B cell (primary cell): ENCODE measurements at regions not wholly inside any gene's neighbourhood (a gene's known extent, or its start where the extent isn't known, plus 50 kb on each side); places are given as distances from the start of the nearest gene placed in this dataset.

Source experiments
- ATAC-seq: fragments of 200-7000 bp; cut with Tn5 transposase; one replicate; pipeline ENCODE4 v1.10.0; 2021; ENCODE audit warnings: low read depth, mild to moderate bottlenecking, moderate number of reproducible peaks, moderate library complexity
- CTCF ChIA-PET: fragments of 350-600 bp; sonication (Branson Sonifier 250); formaldehyde crosslinking; loops from one replicate; lab custom pipeline; 2021; ENCODE audit warnings: antibody characterized with exemption, inconsistent platforms; lab: Charles Lee
- POLR2A ChIA-PET: fragments of 350-600 bp; sonication (Branson Sonifier 250); formaldehyde crosslinking; loops from one replicate; lab custom pipeline; 2021; ENCODE audit warnings: antibody characterized with exemption; lab: Charles Lee
- DNase-seq: peaks from one replicate; pipeline ENCODE4 v3.0.0; 2013
- H2AFZ ChIP-seq: 2 replicates; pipeline ENCODE4 v1.6.1; 2012; ENCODE audit warnings: mild to moderate bottlenecking, low read depth, low read length; ENCODE audit not compliant: insufficient read depth, poor library complexity, severe bottlenecking
- H3K27ac ChIP-seq, 2 donors: 1 replicate in 1 of 2; 2 replicates in 1 of 2; pipeline ENCODE4 v1.5.1; 2012 to 2013; ENCODE audit warnings: low read length in 2 of 2, mild to moderate bottlenecking in 2 of 2, moderate library complexity in 1 of 2
- H3K27me3 ChIP-seq, 4 experiments: fragments of 200-600 bp in 1 of 4; sonication (generic) in 1 of 4; replicated peaks in 1 of 4; 1 replicate in 2 of 4; 2 replicates in 2 of 4; pipeline versions ENCODE4 v1.6.1 to v1.7.0; 2013 to 2016; ENCODE audit warnings: low read length in 3 of 4, mild to moderate bottlenecking in 2 of 4, mixed read lengths in 1 of 4, moderate library complexity in 1 of 4; ENCODE audit not compliant: insufficient read depth in 4 of 4, control insufficient read depth in 3 of 4; ENCODE audit errors: control extremely low read depth in 1 of 4
- H3K36me3 ChIP-seq, 2 experiments: replicated peaks in 1 of 2; 1 replicate in 1 of 2; 2 replicates in 1 of 2; pipeline versions ENCODE4 v1.6.1 to v1.7.1; 2013; ENCODE audit warnings: low read length in 1 of 2; ENCODE audit not compliant: insufficient read depth in 2 of 2, control insufficient read depth in 1 of 2; ENCODE audit errors: control extremely low read depth in 1 of 2, extremely low read depth in 1 of 2
- H3K4me1 ChIP-seq, 2 donors: fragments of 200-600 bp in 1 of 2; sonication (generic) in 1 of 2; 1 replicate in 1 of 2; 2 replicates in 1 of 2; pipeline versions ENCODE4 v1.5.1 to v1.6.1; 2013 to 2017; ENCODE audit warnings: low read length in 2 of 2; ENCODE audit not compliant: control insufficient read depth in 2 of 2, insufficient read depth in 2 of 2
- H3K4me2 ChIP-seq: replicated peaks from 2 replicates; pipeline ENCODE3; 2012; ENCODE audit warnings: mild to moderate bottlenecking, low read depth, low read length; ENCODE audit not compliant: poor library complexity, severe bottlenecking
- H3K4me3 ChIP-seq, 5 experiments: fragments of 200-600 bp in 1 of 5; sonication (generic) in 1 of 5; 1 replicate in 3 of 5; 2 replicates in 2 of 5; pipeline versions ENCODE4 v1.5.1 to v1.7.0; 2011 to 2016; ENCODE audit warnings: low read length in 4 of 5, mild to moderate bottlenecking in 4 of 5, low read depth in 2 of 5, control low read depth in 1 of 5, moderate library complexity in 1 of 5; ENCODE audit not compliant: insufficient read depth in 1 of 5; ENCODE audit errors: control extremely low read depth in 1 of 5, extremely low read depth in 1 of 5
- H3K79me2 ChIP-seq: fragments of 200-600 bp; sonication (generic); one replicate; pipeline ENCODE4 v1.6.0; 2016; ENCODE audit warnings: low read length; ENCODE audit not compliant: control insufficient read depth, insufficient read depth
- H3K9ac ChIP-seq: fragments of 200-600 bp; sonication (generic); 2 replicates; pipeline ENCODE4 v1.6.1; 2017; ENCODE audit warnings: mild to moderate bottlenecking, low read length, moderate library complexity
- H3K9me3 ChIP-seq, 3 donors: one replicate each; pipeline versions ENCODE4 v1.6.1 to v1.7.1; 2013; ENCODE audit warnings: low read length in 2 of 3; ENCODE audit not compliant: control insufficient read depth in 2 of 3, insufficient read depth in 1 of 3; ENCODE audit errors: control extremely low read depth in 1 of 3
- H4K20me1 ChIP-seq: 2 replicates; pipeline ENCODE4 v1.6.0; 2012; ENCODE audit warnings: mild to moderate bottlenecking, low read length; ENCODE audit not compliant: insufficient read depth, control insufficient read depth, poor library complexity, severe bottlenecking
- H3K27ac Mint-ChIP-seq: one replicate; pipeline ENCODE4 v1.8.0; 2021; ENCODE audit warnings: mixed read lengths
- H3K27me3 Mint-ChIP-seq: one replicate; pipeline ENCODE4 v1.8.0; 2021; ENCODE audit warnings: mixed read lengths
- H3K4me1 Mint-ChIP-seq: one replicate; pipeline ENCODE4 v1.8.0; 2021; ENCODE audit warnings: mixed read lengths
- H3K4me3 Mint-ChIP-seq: one replicate; pipeline ENCODE4 v1.8.0; 2021; ENCODE audit warnings: mixed read lengths
- H3K9me3 Mint-ChIP-seq: one replicate; pipeline ENCODE4 v1.8.0; 2022; ENCODE audit warnings: mixed read lengths; ENCODE audit not compliant: insufficient read depth
- EZH2 ChIP-seq: IDR thresholded peaks from 2 replicates; pipeline ENCODE4 v1.6.1; 2012; ENCODE audit warnings: borderline replicate concordance, low read depth, mild to moderate bottlenecking, moderate library complexity, low read length; ENCODE audit not compliant: insufficient read depth, poor library complexity, severe bottlenecking
- WGBS: methylation state at CpG from one replicate; pipeline ENCODE4 v1.1.5; 2013; ENCODE audit warnings: missing lambda C conversion rate; ENCODE audit not compliant: insufficient coverage; 5-methylcytosine and 5-hydroxymethylcytosine counted together
- intact Hi-C: fragments of 100-400 bp; cut with micrococcal nuclease; formaldehyde crosslinking; loops from one replicate; pipeline ENCODE4 v1.10.0; 2022
- TF ChIP-seq, protein P1 (sequence below): fragments of 200-600 bp; IDR thresholded peaks from one replicate; pipeline ENCODE4 v1.8.0; 2022; ENCODE audit warnings: antibody characterized with exemption, mild to moderate bottlenecking

GRCh38 chr7:67426654-67427053 lies 430.0 kb downstream of the TYW1 start:
- ChIA-PET POLR2A (no interaction called here), CTCF (no interaction called here)
- Histone ChIP-seq H3K4me2 (no peak overlapping the region), H2AFZ (no peak overlapping the region), H3K4me3 (no peak overlapping the region), H3K4me1 (no peaks in the 10 kb centered on the region), H3K9me3 (peaks cover 0 to 3% (median 0%) of the 10 kb centered on the region in 3 donors), H3K79me2 (no peaks in the 10 kb centered on the region), H3K36me3 (no peaks in the 10 kb centered on the region), H3K9ac (no peak overlapping the region), H4K20me1 (no peaks in the 10 kb centered on the region), H3K27ac (no peak overlapping the region), H3K27me3 (no peaks in the 10 kb centered on the region)
- Mint-ChIP-seq H3K4me1 (no peaks in the 10 kb centered on the region), H3K9me3 (no peaks in the 10 kb centered on the region), H3K27ac (no peak overlapping the region), H3K27me3 (peaks cover 5% of the 10 kb centered on the region), H3K4me3 (no peak overlapping the region)
- ATAC-seq (no peak), DNase-seq (no peak)
- intact Hi-C loops: no loop called here
- no CpG with 5 or more reads among the region's 3 CpGs for WGBS
- TF ChIP-seq EZH2: no peak
- TF ChIP-seq, protein P1, sequence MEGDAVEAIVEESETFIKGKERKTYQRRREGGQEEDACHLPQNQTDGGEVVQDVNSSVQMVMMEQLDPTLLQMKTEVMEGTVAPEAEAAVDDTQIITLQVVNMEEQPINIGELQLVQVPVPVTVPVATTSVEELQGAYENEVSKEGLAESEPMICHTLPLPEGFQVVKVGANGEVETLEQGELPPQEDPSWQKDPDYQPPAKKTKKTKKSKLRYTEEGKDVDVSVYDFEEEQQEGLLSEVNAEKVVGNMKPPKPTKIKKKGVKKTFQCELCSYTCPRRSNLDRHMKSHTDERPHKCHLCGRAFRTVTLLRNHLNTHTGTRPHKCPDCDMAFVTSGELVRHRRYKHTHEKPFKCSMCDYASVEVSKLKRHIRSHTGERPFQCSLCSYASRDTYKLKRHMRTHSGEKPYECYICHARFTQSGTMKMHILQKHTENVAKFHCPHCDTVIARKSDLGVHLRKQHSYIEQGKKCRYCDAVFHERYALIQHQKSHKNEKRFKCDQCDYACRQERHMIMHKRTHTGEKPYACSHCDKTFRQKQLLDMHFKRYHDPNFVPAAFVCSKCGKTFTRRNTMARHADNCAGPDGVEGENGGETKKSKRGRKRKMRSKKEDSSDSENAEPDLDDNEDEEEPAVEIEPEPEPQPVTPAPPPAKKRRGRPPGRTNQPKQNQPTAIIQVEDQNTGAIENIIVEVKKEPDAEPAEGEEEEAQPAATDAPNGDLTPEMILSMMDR: no peak

- Mint-ChIP-seq H3K4me1 (no peaks in the 10 kb centered on the region), H3K9me3 (no peaks in the 10 kb centered on the region), H3K27ac (no peak overlapping the region), H3K27me3 (peaks cover 5% of the 10 kb centered on the region), H3K4me3 (no peak overlapping the region)
- TF ChIP-seq, protein P1: no peak
- no peak for TF ChIP-seq EZH2
- H3K9me3 ChIP-seq: peaks cover 0 to 23% (median 0%) of the 10 kb centered on the region in 3 donors
- ChIA-PET POLR2A (no interaction called here), CTCF (no interaction called here)
- H3K4me2 ChIP-seq: no peak overlapping the region
- no peaks in the 10 kb centered on the region for H3K27me3 ChIP-seq
- no peak overlapping the region for H3K4me3 ChIP-seq
- no peaks in the 10 kb centered on the region for H3K79me2 ChIP-seq
- no peak overlapping the region for H3K27ac ChIP-seq
- no peaks in the 10 kb centered on the region for H3K36me3 ChIP-seq
- H2AFZ ChIP-seq: no peak overlapping the region
- DNase-seq (no peak), ATAC-seq (no peak)
- H3K4me1 ChIP-seq: no peaks in the 10 kb centered on the region
- intact Hi-C loops: no loop called here
- no peaks in the 10 kb centered on the region for H4K20me1 ChIP-seq
- WGBS: no CpG with 5 or more reads among the region's 4 CpGs
- H3K9ac ChIP-seq: no peak overlapping the region
Measured at GRCh38 chr7:67429735-67430134, 433.1 kb downstream of the TYW1 start.
